Colonic mucosa (tissue), 4 donors: ENCODE measurements at regions not wholly inside any gene's neighbourhood (a gene's known extent, or its start where the extent isn't known, plus 50 kb on each side); places are given as distances from the start of the nearest gene placed in this dataset.

Experiments
- DNase-seq: peaks from one replicate; pipeline ENCODE4 v3.0.0-alpha.2; 2020
- H3K27ac ChIP-seq: fragments of 200-600 bp; one replicate; pipeline ENCODE4 v1.8.0; 2021
- H3K27me3 ChIP-seq: fragments of 200-600 bp; one replicate; pipeline ENCODE4 v1.8.0; 2021
- H3K36me3 ChIP-seq: fragments of 200-600 bp; one replicate; pipeline ENCODE4 v1.8.0; 2021
- H3K4me1 ChIP-seq: fragments of 200-600 bp; one replicate; pipeline ENCODE4 v1.8.0; 2021; ENCODE audit warnings: mild to moderate bottlenecking
- H3K4me3 ChIP-seq: fragments of 200-600 bp; one replicate; pipeline ENCODE4 v1.8.0; 2021
- H3K9ac ChIP-seq, 2 donors: one replicate each; pipeline ENCODE4 v1.7.0; 2013; ENCODE audit warnings: control low read depth in 2 of 2, low read depth in 2 of 2, low read length in 2 of 2
- H3K9me3 ChIP-seq: fragments of 200-600 bp; one replicate; pipeline ENCODE4 v1.8.0; 2021
- intact Hi-C: fragments of 100-400 bp; cut with DNase I; formaldehyde crosslinking; loops from one replicate; pipeline ENCODE4 v1.14.1; 2022
- TF ChIP-seq, protein P1 (sequence below): fragments of 200-600 bp; IDR thresholded peaks from one replicate; pipeline ENCODE4 v1.8.0; 2022; ENCODE audit warnings: antibody characterized with exemption, mild to moderate bottlenecking
- donor health status: healthy.
- donor health status: DM: no; HTN: no; CAD: no.
- donor health status: DM: no; HTN: no; CAD: no.

DNA sequence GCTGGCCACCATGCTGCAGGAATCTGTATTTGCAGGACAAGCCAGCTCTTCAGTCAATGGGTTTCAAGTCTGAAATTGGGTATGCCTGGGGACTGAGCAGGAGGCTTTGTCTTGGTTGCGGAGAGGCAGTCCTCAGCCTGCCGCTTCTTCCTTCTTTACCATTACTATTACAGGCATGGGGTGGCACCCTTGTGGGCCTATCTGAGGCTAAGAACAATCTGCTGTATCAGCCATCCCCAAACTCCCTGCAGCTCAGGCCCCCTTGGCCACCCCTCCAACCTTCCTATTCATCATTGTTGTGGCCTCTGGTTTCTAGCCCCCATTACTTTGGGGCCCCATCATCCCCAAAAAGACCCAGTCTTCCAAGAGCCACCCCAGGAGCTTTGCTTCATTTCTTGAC, 289.2 kb upstream of the FOXQ1 start:
- no peaks in the 10 kb centered on the region for H3K4me1 ChIP-seq
- no peaks in the 10 kb centered on the region for H3K9me3 ChIP-seq
- H3K4me3 ChIP-seq, result no peak overlapping the region
- intact Hi-C loops, result no loop called here
- no peak overlapping the region for H3K27ac ChIP-seq
- no peaks in the 10 kb centered on the region for H3K36me3 ChIP-seq
- TF ChIP-seq, protein P1, sequence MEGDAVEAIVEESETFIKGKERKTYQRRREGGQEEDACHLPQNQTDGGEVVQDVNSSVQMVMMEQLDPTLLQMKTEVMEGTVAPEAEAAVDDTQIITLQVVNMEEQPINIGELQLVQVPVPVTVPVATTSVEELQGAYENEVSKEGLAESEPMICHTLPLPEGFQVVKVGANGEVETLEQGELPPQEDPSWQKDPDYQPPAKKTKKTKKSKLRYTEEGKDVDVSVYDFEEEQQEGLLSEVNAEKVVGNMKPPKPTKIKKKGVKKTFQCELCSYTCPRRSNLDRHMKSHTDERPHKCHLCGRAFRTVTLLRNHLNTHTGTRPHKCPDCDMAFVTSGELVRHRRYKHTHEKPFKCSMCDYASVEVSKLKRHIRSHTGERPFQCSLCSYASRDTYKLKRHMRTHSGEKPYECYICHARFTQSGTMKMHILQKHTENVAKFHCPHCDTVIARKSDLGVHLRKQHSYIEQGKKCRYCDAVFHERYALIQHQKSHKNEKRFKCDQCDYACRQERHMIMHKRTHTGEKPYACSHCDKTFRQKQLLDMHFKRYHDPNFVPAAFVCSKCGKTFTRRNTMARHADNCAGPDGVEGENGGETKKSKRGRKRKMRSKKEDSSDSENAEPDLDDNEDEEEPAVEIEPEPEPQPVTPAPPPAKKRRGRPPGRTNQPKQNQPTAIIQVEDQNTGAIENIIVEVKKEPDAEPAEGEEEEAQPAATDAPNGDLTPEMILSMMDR, result no peak
- H3K27me3 ChIP-seq, result no peaks in the 10 kb centered on the region
- no peak overlapping the region for H3K9ac ChIP-seq
- no peak for DNase-seq

DNA sequence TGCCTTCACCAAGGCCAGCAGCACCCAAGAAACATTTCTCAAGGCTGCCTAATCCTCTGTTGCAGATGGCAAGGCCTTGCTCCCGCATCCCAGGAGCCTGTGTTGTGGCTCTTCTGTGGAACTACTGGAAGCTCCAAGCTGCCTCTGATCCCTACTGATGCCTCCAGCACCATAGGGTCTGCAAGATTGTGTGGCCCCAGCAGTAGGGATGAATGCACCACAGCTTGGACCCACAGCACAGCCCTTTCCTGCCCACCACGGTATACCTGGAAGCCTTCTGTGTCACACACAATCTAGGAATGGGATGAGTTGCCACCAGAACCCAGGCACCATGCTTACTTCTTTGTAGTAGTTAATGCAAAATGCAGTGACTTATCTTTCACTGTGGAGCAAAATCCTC, 291.1 kb upstream of the FOXQ1 start:
- no peak overlapping the region for H3K9ac ChIP-seq
- intact Hi-C loops, result no loop called here
- no peaks in the 10 kb centered on the region for H3K27me3 ChIP-seq
- H3K4me1 ChIP-seq, result no peaks in the 10 kb centered on the region
- TF ChIP-seq, protein P1, result no peak
- no peaks in the 10 kb centered on the region for H3K36me3 ChIP-seq
- no peaks in the 10 kb centered on the region for H3K9me3 ChIP-seq
- no peak for DNase-seq
- no peak overlapping the region for H3K27ac ChIP-seq
- no peak overlapping the region for H3K4me3 ChIP-seq

DNA sequence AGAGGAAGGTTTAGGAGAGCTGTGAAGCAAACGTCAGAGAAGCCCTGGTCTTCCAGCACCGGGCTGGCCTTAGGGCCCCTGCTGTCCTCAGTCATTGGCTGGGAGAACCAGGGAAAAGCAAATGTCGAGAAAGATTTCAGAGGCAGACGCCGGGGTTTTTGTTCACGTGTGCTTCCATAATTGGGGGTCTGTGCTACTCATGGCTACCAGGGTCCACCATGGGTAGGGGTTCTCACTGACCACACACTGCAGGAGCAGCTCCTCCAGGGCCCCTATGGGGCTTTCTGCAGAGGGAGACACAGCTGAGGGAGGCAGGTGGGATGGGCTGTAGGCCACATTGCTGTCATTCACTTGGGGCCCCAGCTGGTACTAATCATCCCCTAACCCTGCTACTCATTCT, 291.8 kb upstream of the FOXQ1 start:
- Histone ChIP-seq H3K4me3 (no peak overlapping the region), H3K27me3 (no peaks in the 10 kb centered on the region), H3K9me3 (no peaks in the 10 kb centered on the region), H3K27ac (no peak overlapping the region), H3K4me1 (no peaks in the 10 kb centered on the region), H3K36me3 (no peaks in the 10 kb centered on the region), H3K9ac (no peak overlapping the region)
- TF ChIP-seq, protein P1, result no peak
- DNase-seq, result no peak
- intact Hi-C loops, result no loop called here

DNA sequence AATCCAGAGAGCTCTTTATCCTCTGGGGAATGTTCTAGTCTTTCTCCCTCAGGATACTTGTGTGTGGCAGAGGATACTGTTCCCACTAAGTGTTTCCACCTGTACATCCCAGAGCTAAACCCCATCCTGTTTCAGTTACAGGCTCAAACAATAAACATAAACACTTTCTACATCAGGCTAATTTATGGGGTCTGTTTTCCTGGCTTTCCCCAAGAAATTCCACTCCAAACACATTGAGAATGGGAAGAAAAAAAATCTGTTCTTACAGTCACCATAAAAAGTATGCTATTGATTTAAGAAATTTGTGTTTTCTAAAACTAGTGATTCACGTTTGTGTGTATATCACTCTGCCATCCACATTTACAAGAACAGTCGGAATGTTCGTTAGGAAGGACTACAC, 293.9 kb upstream of the FOXQ1 start:
- Histone ChIP-seq H3K4me3 (no peak overlapping the region), H3K36me3 (no peaks in the 10 kb centered on the region), H3K9me3 (no peaks in the 10 kb centered on the region), H3K4me1 (no peaks in the 10 kb centered on the region), H3K27ac (no peak overlapping the region), H3K9ac (no peak overlapping the region), H3K27me3 (no peaks in the 10 kb centered on the region)
- intact Hi-C loops, result no loop called here
- TF ChIP-seq, protein P1, result no peak
- DNase-seq, result no peak

DNA sequence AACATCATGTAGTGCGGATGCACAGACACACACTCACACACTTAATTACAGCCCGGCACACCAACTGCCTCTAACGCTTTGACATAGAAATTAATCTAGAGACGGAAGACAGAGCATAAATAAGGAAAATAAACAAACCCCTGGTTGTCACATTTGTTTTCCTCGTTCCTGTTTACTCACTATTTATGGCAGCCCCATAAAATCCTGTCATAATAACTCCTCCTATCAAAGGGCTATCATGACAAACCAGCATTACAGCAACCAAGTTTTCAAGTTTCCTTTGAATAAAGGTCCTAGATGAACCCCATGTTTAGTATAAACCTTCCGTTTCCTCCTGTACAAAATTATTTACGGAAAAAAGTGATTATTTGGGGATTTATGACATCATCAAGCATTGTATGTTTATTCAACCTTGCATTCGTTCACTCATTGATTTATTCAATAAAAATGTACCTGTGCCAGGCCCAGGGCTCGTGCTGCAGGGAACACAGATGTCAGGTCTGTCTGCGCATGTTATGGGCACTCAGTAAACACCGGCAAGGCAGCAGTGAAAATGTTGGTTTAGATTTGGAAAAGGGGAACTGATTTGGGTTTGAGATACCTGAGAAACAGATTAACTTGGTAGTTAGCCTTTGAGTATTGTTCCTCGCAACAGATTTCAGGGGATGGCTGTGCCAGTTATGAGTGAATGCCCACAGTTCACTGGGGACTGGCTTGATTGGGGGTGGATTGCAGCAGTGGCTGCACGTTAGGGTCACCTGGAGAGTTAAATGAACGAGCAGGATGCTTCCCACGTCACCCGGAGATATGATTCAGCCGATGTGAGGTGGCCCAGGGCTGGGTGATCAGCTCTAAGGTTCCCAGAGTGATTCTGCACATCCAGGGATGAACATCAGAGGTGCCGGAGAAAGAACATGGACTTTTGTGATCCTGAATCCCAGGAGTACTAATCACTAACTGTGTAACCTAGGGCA, 295.3 kb upstream of the FOXQ1 start:
- no peak overlapping the region for H3K27ac ChIP-seq
- H3K36me3 ChIP-seq, result no peaks in the 10 kb centered on the region
- H3K9ac ChIP-seq, result no peak overlapping the region
- H3K9me3 ChIP-seq, result no peaks in the 10 kb centered on the region
- TF ChIP-seq, protein P1, result no peak
- no peak overlapping the region for H3K4me3 ChIP-seq
- intact Hi-C loops, result no loop called here
- no peaks in the 10 kb centered on the region for H3K4me1 ChIP-seq
- H3K27me3 ChIP-seq, result no peaks in the 10 kb centered on the region
- no peak for DNase-seq
